ENCODE measurements at regions not wholly inside any gene's neighbourhood (a gene's known extent, or its start where the extent isn't known, plus 50 kb on each side); places are given as distances from the start of the nearest gene placed in this dataset.

GRCh38 chr9:82681809-82682208 lies 381.1 kb downstream of the RASEF start (continued):
- TF ChIP-seq CHD7 (IDR thresholded peaks at IDR 0.05; ENCODE audit: low read depth, low read length) = no peak
- no peak for TF ChIP-seq EP400 (IDR thresholded peaks at IDR 0.05)
- TF ChIP-seq RBFOX2 (IDR thresholded peaks at IDR 0.05; ENCODE audit: low read depth, low read length) = no peak

Measured in K562 (cell line).